ENCODE measurements at regions not wholly inside any gene's neighbourhood (a gene's known extent, or its start where the extent isn't known, plus 50 kb on each side); places are given as distances from the start of the nearest gene placed in this dataset.

- TF ChIP-seq POLR2A (IDR thresholded peaks at IDR 0.05) = no peak
- TF ChIP-seq CTCF (IDR thresholded peaks at IDR 0.05) = no peak
Measured at GRCh38 chr2:10220045-10220901, 82.4 kb upstream of the HPCAL1 start.
